Endothelial cell of umbilical vein (primary cell): ENCODE measurements at regions not wholly inside any gene's neighbourhood (a gene's known extent, or its start where the extent isn't known, plus 50 kb on each side); places are given as distances from the start of the nearest gene placed in this dataset.

Experiments used
- CTCF ChIP-seq, 2 donors: IDR thresholded peaks; 1 replicate in 1 of 2; 2 replicates in 1 of 2; pipeline ENCODE4 v1.5.1; 2011; ENCODE audit warnings: low read length in 2 of 2, mild to moderate bottlenecking in 2 of 2, moderate library complexity in 2 of 2, control low read depth in 1 of 2, inconsistent platforms in 1 of 2, low read depth in 1 of 2; ENCODE audit not compliant: insufficient read depth in 1 of 2; ENCODE audit errors: extremely low read depth in 1 of 2
- EZH2 ChIP-seq: IDR thresholded peaks from 2 replicates; pipeline ENCODE4 v1.6.1; 2012; ENCODE audit warnings: borderline replicate concordance, low read depth, mild to moderate bottlenecking, moderate library complexity, low read length, inconsistent platforms; ENCODE audit not compliant: severe bottlenecking

GRCh38 chr10:90642136-90642535, 215.7 kb downstream of the HTR7 start:
- no peak for TF ChIP-seq EZH2
- no peak for TF ChIP-seq CTCF (IDR thresholded peaks at IDR 0.05; ENCODE audit: extremely low read depth in 1 of 2, insufficient read depth in 1 of 2, low read depth in 1 of 2, low read length in 2 of 2)
